ENCODE measurements at regions not wholly inside any gene's neighbourhood (a gene's known extent, or its start where the extent isn't known, plus 50 kb on each side); places are given as distances from the start of the nearest gene placed in this dataset.

GRCh38 chr9:79060766-79061165, 511.0 kb upstream of the TLE4 start:
- H3K36me3 ChIP-seq (ENCODE audit: control insufficient read depth, insufficient read depth, low read length), result no peaks in the 10 kb centered on the region
- TF ChIP-seq CTCF (IDR thresholded peaks at IDR 0.05; ENCODE audit: insufficient read depth, low read length, poor library complexity, severe bottlenecking), result no peak
- no peaks in the 10 kb centered on the region for H3K27me3 ChIP-seq (ENCODE audit: control insufficient read depth, insufficient read depth, low read length)
- no peak overlapping the region for H3K4me3 ChIP-seq (ENCODE audit: low read depth, low read length)
- no peak for DNase-seq (ENCODE audit: low read depth)

- no peak for DNase-seq (ENCODE audit: low read depth)
- H3K36me3 ChIP-seq (ENCODE audit: control insufficient read depth, insufficient read depth, low read length), result no peaks in the 10 kb centered on the region
- no peak for TF ChIP-seq CTCF (IDR thresholded peaks at IDR 0.05; ENCODE audit: insufficient read depth, low read length, poor library complexity, severe bottlenecking)
- no peaks in the 10 kb centered on the region for H3K27me3 ChIP-seq (ENCODE audit: control insufficient read depth, insufficient read depth, low read length)
- no peak overlapping the region for H3K4me3 ChIP-seq (ENCODE audit: low read depth, low read length)
Measured at GRCh38 chr9:79061752-79062616, 509.8 kb upstream of the TLE4 start.

- H3K36me3 ChIP-seq (ENCODE audit: control insufficient read depth, insufficient read depth, low read length), result no peaks in the 10 kb centered on the region
- no peaks in the 10 kb centered on the region for H3K27me3 ChIP-seq (ENCODE audit: control insufficient read depth, insufficient read depth, low read length)
- no peak for TF ChIP-seq CTCF (IDR thresholded peaks at IDR 0.05; ENCODE audit: insufficient read depth, low read length, poor library complexity, severe bottlenecking)
- no peak overlapping the region for H3K4me3 ChIP-seq (ENCODE audit: low read depth, low read length)
- no peak for DNase-seq (ENCODE audit: low read depth)
Measured at GRCh38 chr9:79073201-79073600, 498.6 kb upstream of the TLE4 start.

- Histone ChIP-seq H3K27me3 (ENCODE audit: control insufficient read depth, insufficient read depth, low read length) (no peaks in the 10 kb centered on the region), H3K36me3 (ENCODE audit: control insufficient read depth, insufficient read depth, low read length) (no peaks in the 10 kb centered on the region), H3K4me3 (ENCODE audit: low read depth, low read length) (no peak overlapping the region)
- TF ChIP-seq CTCF (IDR thresholded peaks at IDR 0.05; ENCODE audit: insufficient read depth, low read length, poor library complexity, severe bottlenecking), result no peak
- no peak for DNase-seq (ENCODE audit: low read depth)
Measured at GRCh38 chr9:79080536-79080935, 491.2 kb upstream of the TLE4 start.

- TF ChIP-seq CTCF (IDR thresholded peaks at IDR 0.05; ENCODE audit: insufficient read depth, low read length, poor library complexity, severe bottlenecking), result no peak
- no peak overlapping the region for H3K4me3 ChIP-seq (ENCODE audit: low read depth, low read length)
- H3K27me3 ChIP-seq (ENCODE audit: control insufficient read depth, insufficient read depth, low read length), result no peaks in the 10 kb centered on the region
- DNase-seq (ENCODE audit: low read depth), result no peak
- H3K36me3 ChIP-seq (ENCODE audit: control insufficient read depth, insufficient read depth, low read length), result no peaks in the 10 kb centered on the region
Measured at GRCh38 chr9:79083621-79084020, 488.1 kb upstream of the TLE4 start.

- DNase-seq (ENCODE audit: low read depth), result no peak
- Histone ChIP-seq H3K4me3 (ENCODE audit: low read depth, low read length) (no peak overlapping the region), H3K36me3 (ENCODE audit: control insufficient read depth, insufficient read depth, low read length) (no peaks in the 10 kb centered on the region), H3K27me3 (ENCODE audit: control insufficient read depth, insufficient read depth, low read length) (no peaks in the 10 kb centered on the region)
- TF ChIP-seq CTCF (IDR thresholded peaks at IDR 0.05; ENCODE audit: insufficient read depth, low read length, poor library complexity, severe bottlenecking), result no peak
Measured at GRCh38 chr9:79087133-79087532, 484.6 kb upstream of the TLE4 start.
